ENCODE measurements at regions not wholly inside any gene's neighbourhood (a gene's known extent, or its start where the extent isn't known, plus 50 kb on each side); places are given as distances from the start of the nearest gene placed in this dataset.
"Not testable (repeated sequence)": the region's sequence is repeated elsewhere in the genome, so short reads cannot be mapped to it uniquely, and the experiment has no call there.

DNA sequence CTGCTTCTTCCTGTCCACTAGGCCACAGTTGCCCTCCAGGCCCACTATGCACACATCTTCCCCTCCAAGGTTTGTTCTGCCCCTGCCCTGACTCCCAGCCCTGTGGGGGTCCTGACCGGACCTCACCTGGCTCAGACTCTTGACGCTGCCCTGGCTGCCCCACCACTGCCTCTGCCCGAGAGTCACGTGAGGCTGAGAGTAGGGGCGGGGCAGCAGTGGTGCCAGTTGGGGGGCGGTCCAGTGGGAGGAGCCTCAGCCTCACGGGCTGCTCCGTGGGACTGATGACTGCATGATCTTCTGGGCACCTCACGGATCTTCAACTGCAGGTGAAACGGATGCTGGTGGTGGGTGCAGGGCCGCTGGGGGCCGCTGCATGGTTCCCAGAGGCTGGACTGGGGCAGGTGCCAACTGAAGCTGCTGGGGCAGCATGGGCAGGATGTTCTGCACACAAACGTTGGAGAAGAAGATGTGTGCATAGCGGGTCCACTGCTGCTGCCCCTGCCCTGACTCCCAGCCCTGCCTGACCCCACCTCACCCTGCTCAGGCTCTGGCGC, 77.6 kb downstream of the HHIPL2 start:
- DNase-seq, result not testable (repeated sequence)

DNA sequence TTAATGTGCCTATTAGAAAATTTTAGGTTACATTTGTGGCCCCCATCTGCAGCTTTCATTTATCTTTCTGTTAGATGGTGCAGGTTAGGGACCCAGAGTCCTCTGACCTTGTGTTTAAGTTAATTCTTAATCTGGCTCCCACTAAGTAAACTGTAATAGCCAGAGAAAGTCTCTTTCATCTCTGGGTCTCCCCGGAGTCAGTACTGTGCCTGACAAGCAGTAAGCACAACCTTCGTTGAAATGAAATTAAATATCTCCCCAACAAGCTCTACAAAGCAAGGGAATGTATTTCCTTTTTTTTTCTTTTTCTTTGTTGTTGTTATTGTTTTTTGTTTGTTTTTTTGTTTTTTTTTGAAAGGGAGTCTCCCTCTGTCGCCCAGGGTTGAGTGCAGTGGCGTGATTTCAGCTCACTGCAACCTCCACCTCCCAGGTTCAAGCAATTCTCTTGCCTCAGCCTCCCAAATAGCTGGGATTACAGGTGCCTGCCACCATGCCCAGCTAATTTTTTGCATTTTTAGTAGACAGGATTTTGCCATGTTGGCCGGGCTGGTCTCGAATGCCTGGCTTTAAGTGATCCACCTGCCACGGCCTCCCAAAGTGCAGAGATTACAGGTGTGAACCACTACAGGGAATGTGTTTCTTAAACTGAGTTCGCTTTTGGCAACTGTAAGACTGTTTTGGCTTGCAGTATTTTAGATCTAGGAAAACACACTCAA, 81.6 kb downstream of the HHIPL2 start:
- no peak for DNase-seq

DNA sequence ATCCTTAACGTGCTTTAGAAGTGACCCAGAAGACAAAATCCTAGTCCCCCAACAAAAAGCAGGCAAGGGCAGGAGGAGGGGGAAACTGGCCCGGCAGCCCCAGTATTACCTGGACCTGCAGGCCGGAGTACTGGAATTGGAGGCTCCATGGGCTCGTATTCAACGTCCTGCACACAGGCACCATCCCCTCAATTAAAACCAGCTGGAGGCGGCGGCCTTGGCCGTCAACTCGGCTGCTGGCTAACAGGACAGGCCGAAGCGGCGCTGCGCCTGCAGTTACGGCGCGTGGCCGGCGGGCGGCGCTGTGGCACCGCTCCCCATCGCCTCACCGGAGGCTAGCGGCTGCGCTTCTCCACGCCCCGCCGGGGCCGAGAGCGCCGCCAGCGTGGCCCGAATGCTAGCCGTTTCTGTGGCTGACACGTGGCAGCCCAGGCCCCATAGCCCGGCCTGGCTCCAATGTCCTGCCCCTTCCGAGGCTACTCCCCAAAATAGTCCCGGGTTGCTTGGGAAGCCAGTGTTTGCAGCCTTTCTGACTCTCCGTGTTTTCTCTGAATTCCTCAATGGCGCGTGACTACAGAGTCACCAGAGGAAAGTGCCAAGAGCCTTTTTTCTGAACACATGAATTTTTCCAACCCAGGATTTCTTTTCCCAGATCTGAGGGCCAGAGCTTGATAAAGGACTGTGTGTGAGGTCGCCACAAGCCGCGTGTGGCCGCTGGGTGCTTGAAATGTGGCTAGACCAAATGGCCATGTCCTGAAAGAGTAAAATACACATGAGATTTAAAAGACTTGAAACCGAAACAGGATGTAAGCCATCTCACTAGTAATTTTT, 82.5 kb downstream of the HHIPL2 start:
- DNase-seq, result peak; percentile 85

DNA sequence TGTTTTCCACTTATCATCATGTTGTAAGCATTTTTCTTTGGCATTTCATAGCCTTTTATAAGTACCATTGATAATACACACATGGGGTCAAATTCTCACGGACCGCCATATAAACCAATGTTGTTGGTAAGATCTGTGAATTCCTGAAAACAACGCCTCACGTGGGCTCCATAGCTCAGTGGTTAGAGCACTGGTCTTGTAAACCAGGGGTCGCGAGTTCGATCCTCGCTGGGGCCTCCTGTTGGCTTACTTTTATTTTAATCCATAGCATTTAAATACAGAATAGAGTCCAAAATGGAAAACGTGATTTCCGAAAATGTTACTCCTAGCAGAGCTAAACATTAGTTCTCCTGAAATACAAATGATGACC, 83.1 kb downstream of the HHIPL2 start:
- DNase-seq, result no peak

DNA sequence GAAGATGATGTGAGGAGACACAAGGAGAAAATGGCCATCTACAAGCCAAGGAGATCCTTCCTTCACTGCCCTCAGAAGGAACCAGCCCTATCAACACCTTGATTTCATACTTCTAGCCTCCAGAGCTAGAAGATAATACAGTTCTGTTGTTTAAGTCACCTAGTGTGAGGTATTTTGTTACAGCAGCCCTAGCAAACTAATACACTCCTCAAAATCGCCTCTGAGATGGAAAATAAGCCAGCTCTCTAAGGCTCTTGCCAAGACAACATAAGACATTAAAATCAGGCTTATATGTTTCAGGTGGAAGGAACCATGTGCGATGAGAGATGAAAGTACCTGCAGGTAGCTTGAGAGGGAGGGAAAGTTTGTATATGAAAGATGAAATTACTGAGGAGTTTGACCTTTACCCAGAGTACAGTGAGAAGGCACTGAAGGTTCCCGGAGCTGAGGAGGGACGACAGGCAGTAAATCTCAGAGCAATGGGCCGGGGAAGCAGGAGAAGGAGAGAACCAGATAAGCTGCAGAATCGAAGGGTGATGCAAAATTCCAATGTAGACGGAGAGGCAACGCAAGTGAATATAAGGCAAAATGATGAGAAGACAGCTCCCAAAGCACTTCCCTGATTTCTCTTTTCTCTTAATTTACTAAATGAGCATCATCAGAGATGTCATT, 84.7 kb downstream of the HHIPL2 start:
- no peak for DNase-seq

DNA sequence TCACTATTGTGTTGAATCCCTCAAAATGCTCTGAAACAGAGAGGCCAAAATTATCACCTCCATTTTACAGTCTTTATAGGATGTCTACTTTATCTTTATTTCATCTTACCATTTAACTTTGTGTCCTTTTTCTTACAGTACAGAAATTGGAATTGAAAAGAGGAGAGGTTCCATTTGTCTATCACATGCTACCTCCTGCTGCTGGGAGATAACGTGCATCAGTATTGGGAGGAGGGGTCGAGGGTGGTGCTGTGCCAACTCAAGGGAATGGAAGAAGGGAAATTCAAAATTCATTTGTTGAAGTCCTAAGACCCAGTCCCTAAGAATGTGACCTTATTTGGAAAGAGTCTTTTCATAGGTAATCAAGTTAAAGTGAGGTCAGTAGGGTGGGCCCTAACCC, 85.3 kb downstream of the HHIPL2 start:
- DNase-seq, result no peak

DNA sequence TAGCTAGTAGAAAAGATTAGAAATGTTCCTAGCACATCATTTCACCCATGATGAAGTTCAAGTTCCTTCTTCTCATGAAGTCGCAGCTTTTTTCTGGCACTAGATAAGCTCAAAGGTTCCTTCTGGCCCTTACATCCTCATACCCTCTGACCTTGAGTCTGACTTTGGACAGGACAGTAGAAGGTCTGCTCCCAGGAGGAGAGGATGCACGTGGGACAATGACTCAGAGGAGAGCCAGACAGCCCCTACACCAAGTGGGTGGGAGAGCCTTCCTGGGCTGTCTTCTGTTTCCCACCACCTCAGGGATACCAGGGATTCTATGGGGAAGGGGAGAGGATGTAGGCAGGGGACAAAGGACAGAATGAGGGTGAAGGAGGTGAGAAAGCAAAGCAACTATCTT, 86.0 kb downstream of the HHIPL2 start:
- DNase-seq, result no peak

DNA sequence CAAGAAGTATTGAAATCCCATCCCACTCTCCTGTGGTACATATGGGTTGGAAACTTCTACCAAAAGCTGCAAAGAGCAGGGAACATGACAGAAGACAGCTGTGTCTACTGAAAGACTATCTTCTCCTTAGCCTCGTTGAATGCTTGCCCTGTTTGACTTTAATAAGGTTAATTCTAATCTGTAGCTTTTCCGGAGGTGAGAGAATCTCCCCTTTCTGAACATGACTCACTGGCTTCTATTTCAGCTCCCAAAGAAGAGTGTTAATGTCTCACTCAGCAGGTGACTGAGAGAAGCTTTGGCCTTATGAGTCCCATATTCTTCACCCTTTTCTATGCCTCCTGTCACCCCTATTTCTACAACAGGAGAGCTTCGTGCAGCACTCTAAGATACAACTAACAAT, 88.3 kb downstream of the HHIPL2 start:
- DNase-seq, result no peak

DNA sequence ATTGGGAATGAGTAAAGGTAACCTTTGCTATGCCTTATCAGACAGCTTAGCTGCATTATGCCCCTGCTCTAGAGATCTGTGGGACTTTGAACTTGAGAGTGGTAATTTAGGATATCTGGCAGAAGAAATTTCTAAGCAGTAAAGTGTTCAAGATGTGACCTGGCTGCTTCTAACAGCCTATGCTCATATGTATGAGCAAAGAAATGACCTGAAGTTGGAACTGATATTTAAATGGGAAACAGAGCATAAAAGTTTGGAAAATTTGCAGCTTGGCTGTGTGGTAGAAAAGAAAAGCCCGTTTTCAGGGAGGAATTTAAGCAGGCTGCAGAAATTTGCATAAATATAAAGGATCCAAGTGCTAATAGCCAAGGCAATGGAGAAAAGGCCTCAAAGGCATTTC, 90.4 kb downstream of the HHIPL2 start:
- no peak for DNase-seq

DNA sequence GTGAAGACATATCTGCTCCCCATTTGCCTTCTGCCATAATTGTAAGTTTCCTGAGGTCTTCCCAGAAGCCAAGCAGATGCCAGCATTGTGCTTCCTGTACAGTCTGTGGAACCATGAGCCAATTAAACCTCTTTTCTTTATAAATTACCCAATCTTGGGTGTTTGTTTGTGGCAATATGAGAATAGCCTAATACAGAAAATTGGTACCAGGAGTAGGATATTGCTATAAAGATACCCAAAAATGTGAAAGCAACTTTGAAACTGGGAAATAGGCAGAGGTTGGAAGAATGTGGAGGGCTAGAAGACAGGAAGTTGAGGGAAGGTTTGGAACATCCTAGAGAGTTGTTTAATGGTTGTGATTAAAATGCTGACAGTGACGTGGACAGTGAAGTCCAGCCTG, 90.8 kb downstream of the HHIPL2 start:
- DNase-seq, result no peak

DNA sequence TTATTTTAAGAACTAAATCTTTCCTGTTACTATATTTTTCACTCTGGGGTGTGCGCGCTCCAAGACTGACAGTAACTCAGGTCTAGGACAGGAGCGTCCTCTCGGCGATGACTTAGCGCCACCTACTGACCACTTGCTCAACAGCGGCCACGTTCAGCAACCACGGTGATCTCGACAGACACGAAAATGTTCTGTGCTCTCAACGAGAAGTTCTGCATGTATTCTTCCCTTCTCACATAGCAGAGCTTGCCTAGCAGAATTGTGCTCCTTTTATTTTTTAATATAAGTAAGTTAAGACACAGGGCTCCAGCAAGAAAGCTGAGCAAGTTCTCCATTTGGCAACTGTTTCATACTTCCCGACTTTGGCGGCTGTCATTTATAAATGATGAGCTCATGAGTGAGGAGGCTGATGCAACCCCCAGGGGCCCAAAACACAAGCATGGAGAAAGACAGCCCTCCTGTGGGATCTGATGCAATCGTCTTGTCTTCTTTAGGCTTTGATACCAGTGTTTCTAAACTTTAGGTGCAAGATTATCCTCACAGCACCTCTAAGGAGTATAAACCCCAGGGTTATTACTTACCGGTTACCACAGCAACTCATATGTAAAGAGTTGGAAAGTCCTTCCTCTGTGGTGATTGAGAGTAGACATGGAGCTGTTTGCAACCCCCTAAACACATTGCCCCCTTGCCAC, 92.6 kb downstream of the HHIPL2 start:
- peak; percentile 76 for DNase-seq

DNA sequence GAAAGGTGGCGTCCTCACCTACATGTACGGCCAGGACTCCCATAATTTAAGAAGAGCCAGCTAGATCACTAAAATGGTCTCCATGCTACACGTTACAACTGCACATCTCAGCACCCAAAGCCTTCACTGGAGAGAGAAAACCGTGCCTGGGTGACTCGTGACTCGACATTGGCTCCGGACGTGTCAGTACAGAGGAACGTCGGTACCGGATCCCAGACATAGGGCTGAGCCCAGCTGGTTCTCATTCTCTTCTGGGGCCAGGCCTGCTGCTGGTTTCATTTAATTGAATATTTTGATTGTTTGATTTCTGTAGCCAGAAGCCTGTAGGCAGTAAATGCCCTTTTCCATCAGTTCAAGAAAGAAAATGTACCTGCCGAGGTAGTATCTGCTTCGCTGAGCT, 93.1 kb downstream of the HHIPL2 start:
- no peak for DNase-seq

DNA sequence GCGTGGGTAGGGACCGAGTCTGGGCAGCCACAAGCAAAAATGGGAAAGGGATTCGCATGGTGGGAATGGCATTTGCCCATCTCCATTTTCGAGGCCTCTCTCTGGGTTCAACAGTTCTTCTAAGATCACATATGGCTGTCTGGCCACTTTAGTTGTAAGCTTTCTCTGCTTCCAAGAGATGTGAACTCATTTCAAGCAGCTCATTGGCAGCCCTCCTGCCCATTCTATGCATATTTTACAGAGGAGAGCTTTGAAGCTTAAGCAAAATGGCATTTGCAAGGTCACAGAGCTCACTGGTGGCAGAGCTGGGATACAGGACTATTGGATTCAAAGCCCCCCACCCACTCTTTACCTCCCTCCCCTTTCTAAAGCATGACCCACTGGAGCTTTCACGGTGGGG, 93.7 kb downstream of the HHIPL2 start:
- DNase-seq, result no peak

DNA sequence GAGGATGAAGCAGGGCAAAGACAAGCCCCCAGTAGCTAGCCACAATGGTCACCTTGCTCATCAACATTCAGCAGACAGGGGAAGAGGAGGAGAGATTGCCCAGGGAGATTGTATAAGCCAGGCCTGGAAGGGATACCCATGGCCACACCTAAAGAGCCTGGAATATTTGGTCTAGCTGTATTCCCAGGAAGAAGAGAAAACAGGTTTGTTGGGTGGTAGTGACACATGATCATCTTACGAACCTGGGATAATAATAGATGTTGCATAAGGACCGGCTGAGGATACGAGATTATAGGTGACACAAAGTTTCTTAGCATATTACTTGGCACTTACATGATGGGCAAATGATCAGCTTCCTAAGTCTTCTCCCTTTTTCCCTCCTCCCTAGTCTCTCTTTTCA, 95.9 kb downstream of the HHIPL2 start:
- DNase-seq, result no peak

DNA sequence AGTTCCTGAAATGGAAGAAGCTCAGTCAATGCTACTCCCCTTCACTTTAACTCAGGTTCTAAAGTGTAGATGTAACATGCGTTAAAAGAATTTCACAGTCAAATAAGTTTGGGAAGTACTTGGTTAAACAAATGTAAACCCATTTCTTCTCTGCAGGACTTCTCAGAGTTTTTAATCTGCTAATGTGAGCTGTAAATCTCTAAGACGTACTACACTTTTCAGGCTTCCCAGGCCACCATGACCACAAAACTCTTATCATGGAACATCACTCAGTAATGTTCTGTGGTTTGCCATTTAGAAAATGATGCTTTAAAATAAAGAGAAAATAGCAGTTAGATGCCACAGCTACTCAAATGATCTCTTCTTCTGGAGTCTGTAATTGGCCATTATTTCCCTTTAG, 104.3 kb downstream of the HHIPL2 start:
- no peak for DNase-seq

DNA sequence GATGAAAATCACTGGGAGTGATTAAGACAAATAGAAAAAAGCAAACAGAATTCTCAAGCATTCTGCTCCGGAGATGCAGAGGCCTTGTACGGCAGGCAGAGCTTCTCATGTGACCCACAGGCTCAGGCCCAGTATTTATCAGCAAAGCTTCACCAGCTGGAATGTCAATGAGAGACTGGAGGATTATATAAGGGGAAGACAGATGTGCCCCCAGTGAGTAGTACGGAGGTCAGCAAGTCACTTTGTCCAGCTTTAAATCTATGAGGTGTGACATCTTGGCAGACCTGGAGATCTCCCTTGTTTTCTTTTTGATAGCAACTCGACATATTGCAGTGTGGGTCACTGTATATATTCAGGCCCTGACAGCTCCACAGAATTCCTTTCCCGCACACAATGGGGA, 106.8 kb downstream of the HHIPL2 start:
- DNase-seq, result no peak

DNA sequence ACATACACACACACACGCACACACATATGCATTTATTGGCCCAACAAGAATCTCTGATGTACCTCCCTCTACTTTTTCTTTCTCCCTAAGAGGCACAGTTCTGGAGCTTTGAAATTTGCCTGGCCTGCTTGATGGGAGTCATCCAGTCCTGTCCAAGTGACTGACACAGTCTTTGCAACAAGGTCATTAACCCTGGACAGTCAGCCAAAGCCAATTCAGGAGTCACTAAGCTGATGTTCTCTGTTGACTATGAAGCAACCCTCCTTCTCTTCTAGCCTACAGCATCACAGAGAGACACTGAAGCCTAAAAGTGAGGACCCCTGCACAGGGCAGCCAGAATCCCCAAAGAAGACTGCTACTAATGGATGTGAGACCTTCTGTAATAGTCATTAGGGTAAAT, 123.1 kb downstream of the HHIPL2 start:
- no peak for DNase-seq

DNA sequence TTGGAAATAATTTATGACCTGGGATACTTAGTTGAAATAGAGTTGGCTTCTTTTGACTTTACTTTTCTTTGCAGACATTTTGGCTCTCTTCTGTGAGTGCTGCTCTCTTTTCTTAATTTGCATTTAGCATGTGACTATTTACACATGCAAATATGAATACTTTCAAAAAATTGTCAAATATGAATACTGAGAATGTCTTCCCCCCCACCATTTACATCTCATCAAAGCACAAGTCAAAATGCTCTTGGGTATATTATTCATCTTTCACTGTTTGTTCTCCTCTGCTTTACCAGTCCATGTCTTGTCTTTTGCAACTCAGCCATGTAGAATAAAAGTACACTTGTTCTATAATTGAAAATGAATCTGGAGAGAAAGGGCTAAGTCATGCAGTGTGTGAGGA, 126.5 kb downstream of the HHIPL2 start:
- no peak for DNase-seq

DNA sequence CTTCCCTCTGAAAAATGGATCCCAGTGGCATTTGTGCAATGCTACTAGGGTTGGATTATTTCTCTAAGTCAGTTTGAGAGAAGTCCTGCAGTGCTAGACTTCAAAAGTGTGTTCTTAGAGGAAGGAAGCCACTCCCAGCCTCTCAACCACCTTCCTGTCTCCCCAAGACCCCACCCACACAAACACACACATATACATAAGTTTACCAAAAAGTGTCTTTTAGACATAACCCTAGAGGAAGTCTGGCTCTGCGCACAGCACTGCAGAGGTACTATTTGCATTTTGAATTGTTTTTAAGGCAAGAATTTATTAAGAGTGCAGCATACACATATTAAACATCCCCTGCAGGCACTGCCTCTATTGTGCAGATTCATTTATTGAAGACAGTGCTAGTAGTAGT, 127.3 kb downstream of the HHIPL2 start:
- no peak for DNase-seq

DNA sequence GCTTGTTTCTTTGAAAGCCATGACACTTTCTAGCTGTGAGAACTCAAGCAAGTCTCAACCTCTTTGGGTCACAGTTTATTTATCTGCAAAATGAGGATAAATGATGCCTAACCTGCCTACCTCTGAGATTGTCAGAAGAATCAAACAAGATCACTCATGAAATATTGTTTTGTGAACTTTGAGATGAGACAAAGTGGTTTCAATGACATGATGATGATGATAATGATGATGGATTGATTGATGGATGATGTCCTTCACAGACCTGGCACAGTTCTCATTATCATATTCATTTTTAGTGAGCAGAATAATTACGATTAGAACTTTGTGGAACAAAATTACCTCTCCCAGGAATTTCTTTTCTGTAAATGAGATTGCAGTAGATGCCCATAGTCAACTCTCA, 129.2 kb downstream of the HHIPL2 start:
- no peak for DNase-seq

DNA sequence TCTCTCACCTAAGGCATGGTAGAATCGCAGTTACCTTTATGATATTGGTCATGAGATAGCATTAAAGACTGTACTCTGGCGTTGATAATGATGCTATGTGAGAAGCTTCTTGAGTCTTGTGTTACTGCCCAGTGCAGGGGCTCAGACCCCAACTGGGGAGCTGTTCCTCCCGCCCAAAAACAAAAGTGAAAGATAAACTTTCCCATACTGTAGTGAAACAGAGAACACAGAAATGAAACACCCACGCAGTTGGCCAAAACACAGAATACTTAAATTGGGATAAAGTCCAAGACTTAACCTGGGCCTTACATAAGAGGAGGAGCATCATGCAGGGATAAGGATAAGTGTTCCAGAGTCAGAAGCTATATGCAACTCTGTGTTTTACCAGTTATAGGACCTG, 130.6 kb downstream of the HHIPL2 start:
- DNase-seq, result no peak

DNA sequence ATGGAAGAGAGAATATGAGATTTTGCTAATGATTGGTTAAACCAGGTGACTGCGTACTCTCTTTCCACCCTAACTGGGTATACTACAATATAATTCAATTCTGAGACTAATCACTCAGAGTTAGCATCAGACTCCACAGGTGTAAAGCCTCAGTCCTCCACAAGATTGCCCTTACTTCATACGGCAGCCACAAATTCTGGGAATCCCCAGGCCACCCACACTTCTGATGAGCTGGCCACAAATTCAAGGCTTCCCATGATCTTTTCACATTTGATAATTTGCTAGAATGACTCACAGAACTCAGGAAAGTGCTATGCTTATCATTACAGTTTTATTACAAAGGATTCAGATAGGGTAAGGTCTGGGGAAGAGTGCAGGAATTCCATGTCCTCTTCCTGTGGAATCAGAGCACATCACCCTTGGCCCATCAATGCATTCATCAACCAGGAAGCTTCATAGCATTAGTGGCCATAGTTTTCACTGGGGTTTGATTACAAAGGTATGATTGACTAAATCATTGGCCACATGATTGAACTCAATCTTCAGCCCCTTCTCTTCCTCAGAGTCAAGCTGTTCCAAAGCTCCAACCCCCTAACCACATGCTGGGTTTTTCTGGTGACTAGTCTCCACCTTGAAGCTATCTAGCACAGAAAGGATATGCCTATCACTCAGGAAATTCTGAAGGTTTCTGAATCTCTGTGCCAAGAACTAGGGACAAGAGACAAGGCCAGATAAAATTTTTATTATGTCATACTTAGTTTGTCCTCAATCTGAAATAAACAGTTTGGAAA, 131.7 kb downstream of the HHIPL2 start:
- no peak for DNase-seq
